ENCODE measurements at regions not wholly inside any gene's neighbourhood (a gene's known extent, or its start where the extent isn't known, plus 50 kb on each side); places are given as distances from the start of the nearest gene placed in this dataset.
"Not testable (repeated sequence)": the region's sequence is repeated elsewhere in the genome, so short reads cannot be mapped to it uniquely, and the experiment has no call there.

DNA sequence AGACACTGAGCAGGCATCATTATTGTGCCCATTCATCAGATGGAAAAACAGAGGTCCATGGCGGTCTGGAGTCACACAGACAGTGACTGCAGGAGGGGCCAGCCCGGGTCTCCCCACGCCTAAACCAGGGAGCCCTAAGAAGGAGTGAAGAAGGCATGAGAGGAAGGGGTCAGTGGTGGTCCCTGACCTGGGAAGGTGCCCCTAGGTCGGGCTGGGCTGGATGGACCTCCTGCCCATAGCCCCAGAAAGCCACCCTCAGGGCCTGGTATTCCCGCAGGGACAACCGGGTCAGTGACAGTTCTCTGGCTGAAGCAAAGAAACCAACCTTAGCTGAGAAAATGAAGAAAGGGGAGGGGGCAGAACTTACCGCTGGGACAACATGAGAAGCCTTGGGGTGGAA lies 163.4 kb upstream of the C1orf174 start:
- no peaks in the 10 kb centered on the region for H3K36me3 ChIP-seq (ENCODE audit: control insufficient read depth, insufficient read depth, low read length)
- no peak overlapping the region for H3K9ac ChIP-seq (ENCODE audit: low read depth, low read length)
- no peaks in the 10 kb centered on the region for H3K4me1 ChIP-seq (ENCODE audit: control insufficient read depth, insufficient read depth, low read length)
- H3K9me3 ChIP-seq (ENCODE audit: control insufficient read depth, insufficient read depth, low read length), result peaks cover 3% of the 10 kb centered on the region
- no peaks in the 10 kb centered on the region for H3K27me3 ChIP-seq (ENCODE audit: control insufficient read depth, insufficient read depth, low read length)
- no peak overlapping the region for H3K4me3 ChIP-seq (ENCODE audit: low read depth, low read length)

DNA sequence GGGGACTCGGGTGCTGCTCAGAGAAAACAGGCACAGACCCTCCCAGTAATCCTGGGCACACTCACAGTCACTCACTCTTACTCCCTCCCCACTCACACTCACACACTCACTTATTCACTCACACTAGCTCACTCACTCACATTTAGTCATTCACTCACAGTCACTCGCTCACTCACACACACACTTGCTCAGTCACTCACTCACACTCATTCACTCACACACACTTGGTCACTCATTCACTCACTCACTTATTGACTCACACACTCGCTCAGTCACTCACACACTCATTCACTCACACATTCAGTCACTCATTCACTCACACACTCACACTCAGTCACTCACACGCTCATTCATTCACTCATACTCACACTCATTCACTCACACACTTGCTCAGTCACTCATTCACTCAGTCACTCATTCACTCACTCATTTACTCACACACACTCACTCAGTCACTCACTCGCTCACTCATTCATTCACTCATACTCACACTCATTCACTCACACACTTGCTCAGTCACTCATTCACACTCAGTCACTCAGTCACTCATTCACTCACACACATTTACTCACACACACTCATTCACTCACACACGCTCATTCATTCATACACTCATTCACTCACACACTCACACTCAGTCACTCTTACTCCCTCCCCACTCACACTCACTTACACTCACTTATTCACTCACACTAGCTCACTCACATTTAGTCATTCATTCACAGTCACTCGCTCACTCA lies 164.2 kb upstream of the C1orf174 start:
- Histone ChIP-seq H3K4me1 (ENCODE audit: control insufficient read depth, insufficient read depth, low read length) (peaks cover 2% of the 10 kb centered on the region), H3K9me3 (ENCODE audit: control insufficient read depth, insufficient read depth, low read length) (peaks cover 3% of the 10 kb centered on the region), H3K36me3 (ENCODE audit: control insufficient read depth, insufficient read depth, low read length) (no peaks in the 10 kb centered on the region), H3K9ac (ENCODE audit: low read depth, low read length) (no peak overlapping the region), H3K4me3 (ENCODE audit: low read depth, low read length) (no peak overlapping the region), H3K27me3 (ENCODE audit: control insufficient read depth, insufficient read depth, low read length) (no peaks in the 10 kb centered on the region)

GRCh38 chr1:4066860-4067599 lies 167.0 kb upstream of the C1orf174 start:
- Histone ChIP-seq H3K27me3 (ENCODE audit: control insufficient read depth, insufficient read depth, low read length) (no peaks in the 10 kb centered on the region), H3K4me1 (ENCODE audit: control insufficient read depth, insufficient read depth, low read length) (peaks cover 7% of the 10 kb centered on the region), H3K9me3 (ENCODE audit: control insufficient read depth, insufficient read depth, low read length) (peaks cover 3% of the 10 kb centered on the region), H3K36me3 (ENCODE audit: control insufficient read depth, insufficient read depth, low read length) (no peaks in the 10 kb centered on the region), H3K9ac (ENCODE audit: low read depth, low read length) (no peak overlapping the region), H3K4me3 (ENCODE audit: low read depth, low read length) (no peak overlapping the region)

DNA sequence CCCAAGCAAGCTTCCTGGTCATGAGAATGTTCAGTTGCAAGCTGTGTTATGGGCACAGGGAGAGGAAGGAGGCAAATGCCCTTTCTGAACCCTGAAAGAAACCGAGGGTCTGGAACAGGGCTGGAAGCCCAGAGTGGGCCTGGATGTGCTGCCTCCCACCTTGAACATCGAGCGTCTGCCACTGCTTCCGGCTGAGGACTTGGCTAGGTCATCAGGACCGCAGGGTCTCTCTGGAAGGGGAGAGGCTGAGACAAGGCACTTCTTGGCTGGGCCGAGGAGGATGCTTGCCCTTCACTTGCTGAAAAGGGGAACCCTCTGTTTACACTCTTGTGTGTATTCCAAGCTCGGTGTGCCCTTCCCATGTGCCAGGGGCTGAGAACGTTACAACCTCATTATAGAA lies 168.0 kb upstream of the C1orf174 start:
- Histone ChIP-seq H3K9ac (ENCODE audit: low read depth, low read length) (no peak overlapping the region), H3K27me3 (ENCODE audit: control insufficient read depth, insufficient read depth, low read length) (no peaks in the 10 kb centered on the region), H3K36me3 (ENCODE audit: control insufficient read depth, insufficient read depth, low read length) (no peaks in the 10 kb centered on the region), H3K9me3 (ENCODE audit: control insufficient read depth, insufficient read depth, low read length) (peaks cover 3% of the 10 kb centered on the region), H3K4me3 (ENCODE audit: low read depth, low read length) (no peak overlapping the region), H3K4me1 (ENCODE audit: control insufficient read depth, insufficient read depth, low read length) (peaks cover 7% of the 10 kb centered on the region)

DNA sequence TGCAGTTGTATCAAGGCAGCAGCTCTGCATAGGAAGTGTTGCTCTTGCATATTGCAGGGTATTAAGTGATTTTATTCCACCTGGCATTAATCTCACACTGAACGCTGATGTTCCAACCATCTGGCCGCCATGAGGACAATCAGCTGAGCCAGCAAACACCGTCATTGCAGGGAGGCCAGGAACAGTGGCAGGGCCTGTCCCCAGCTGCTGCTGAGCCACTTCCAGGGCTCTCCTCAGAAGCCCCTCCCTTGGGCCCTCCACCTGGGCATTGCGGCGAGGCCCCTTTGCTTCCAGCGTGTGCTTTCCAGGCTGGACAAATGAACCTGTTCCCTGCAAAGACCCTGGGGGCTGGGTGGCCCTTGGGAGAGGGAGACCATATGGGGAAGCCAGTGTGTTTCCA lies 171.6 kb upstream of the C1orf174 start:
- peaks cover 7% of the 10 kb centered on the region for H3K4me1 ChIP-seq (ENCODE audit: control insufficient read depth, insufficient read depth, low read length)
- no peaks in the 10 kb centered on the region for H3K36me3 ChIP-seq (ENCODE audit: control insufficient read depth, insufficient read depth, low read length)
- H3K9me3 ChIP-seq (ENCODE audit: control insufficient read depth, insufficient read depth, low read length), result no peaks in the 10 kb centered on the region
- no peaks in the 10 kb centered on the region for H3K27me3 ChIP-seq (ENCODE audit: control insufficient read depth, insufficient read depth, low read length)
- no peak overlapping the region for H3K9ac ChIP-seq (ENCODE audit: low read depth, low read length)
- no peak overlapping the region for H3K4me3 ChIP-seq (ENCODE audit: low read depth, low read length)

DNA sequence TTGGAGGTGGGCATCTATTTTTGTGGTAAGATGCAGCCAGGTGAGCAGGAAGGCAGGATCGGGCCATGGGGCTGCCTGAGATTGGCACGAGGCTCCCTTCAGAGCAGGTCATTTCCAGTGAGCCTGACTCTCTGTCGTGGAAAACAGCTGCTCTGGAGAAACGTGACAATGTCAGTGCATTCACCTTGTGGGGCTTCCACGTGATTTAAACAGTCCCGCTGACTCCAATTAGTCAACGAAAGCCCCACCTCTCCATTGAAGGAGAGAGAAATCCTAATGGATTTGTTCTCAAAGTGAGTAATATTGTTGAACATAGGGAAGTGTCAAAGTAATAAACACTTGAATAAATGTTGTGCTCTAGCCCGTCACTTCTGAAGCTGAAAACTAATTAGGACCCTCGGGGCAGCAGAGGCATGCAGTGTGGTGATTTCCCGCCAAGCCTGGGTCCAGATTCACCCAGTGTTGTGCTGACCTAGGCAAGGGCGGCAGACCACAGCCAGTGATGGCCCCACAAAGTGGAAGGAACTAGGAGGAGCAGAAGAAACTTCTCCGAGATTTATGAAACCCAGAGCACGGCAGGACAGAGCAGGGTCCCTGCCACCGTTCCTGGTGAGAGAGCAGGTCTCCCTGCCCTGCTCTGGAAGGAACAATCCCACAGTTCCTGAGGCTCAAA lies 172.5 kb upstream of the C1orf174 start:
- H3K36me3 ChIP-seq (ENCODE audit: control insufficient read depth, insufficient read depth, low read length), result no peaks in the 10 kb centered on the region
- no peaks in the 10 kb centered on the region for H3K27me3 ChIP-seq (ENCODE audit: control insufficient read depth, insufficient read depth, low read length)
- no peaks in the 10 kb centered on the region for H3K9me3 ChIP-seq (ENCODE audit: control insufficient read depth, insufficient read depth, low read length)
- H3K4me3 ChIP-seq (ENCODE audit: low read depth, low read length), result no peak overlapping the region
- H3K4me1 ChIP-seq (ENCODE audit: control insufficient read depth, insufficient read depth, low read length), result peaks cover 7% of the 10 kb centered on the region
- H3K9ac ChIP-seq (ENCODE audit: low read depth, low read length), result no peak overlapping the region

DNA sequence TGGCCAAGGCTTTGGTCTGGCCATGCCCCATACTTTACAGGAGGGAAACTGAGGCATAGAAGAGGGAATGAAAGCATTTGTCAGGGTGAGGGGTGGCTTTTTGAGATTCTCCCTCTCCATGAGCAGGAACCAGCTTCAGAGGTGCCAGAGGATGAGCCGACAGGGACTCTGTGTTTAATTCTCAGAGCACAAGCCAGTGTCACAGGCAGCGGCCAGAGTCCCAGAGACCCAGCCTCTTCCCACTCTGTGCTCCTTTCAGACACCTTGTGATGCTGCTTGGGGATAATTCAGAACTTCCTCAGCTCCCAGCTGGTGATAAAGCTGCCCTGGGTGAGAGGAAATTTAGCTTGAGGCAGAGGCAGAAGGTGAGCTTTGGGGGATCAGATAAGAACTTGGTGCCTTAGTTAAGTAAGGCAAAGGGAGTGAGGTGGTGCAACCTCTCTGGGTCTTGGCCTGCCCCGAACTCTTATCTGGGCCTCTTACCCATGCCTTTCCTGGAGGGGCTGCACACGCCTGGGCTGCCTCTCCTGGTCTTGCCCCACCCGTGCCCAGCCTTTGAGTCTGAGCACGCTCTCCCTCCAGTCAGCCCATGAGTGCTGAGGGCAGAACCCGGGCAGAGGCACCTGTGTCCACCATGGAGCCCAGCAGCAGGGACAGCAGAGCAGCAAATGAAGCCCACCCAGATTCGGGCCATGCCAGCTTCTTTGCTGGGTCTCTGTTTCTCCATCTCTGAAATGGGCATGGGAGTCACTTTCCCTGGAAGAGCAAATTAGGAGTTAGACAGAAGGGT lies 175.6 kb upstream of the C1orf174 start:
- no peak overlapping the region for H3K4me3 ChIP-seq (ENCODE audit: low read depth, low read length)
- no peaks in the 10 kb centered on the region for H3K27me3 ChIP-seq (ENCODE audit: control insufficient read depth, insufficient read depth, low read length)
- peaks cover 5% of the 10 kb centered on the region for H3K4me1 ChIP-seq (ENCODE audit: control insufficient read depth, insufficient read depth, low read length)
- no peaks in the 10 kb centered on the region for H3K9me3 ChIP-seq (ENCODE audit: control insufficient read depth, insufficient read depth, low read length)
- H3K36me3 ChIP-seq (ENCODE audit: control insufficient read depth, insufficient read depth, low read length), result no peaks in the 10 kb centered on the region
- no peak overlapping the region for H3K9ac ChIP-seq (ENCODE audit: low read depth, low read length)

- Histone ChIP-seq H3K4me3 (ENCODE audit: low read depth, low read length) (no peak overlapping the region), H3K36me3 (ENCODE audit: control insufficient read depth, insufficient read depth, low read length) (no peaks in the 10 kb centered on the region), H3K9me3 (ENCODE audit: control insufficient read depth, insufficient read depth, low read length) (no peaks in the 10 kb centered on the region), H3K4me1 (ENCODE audit: control insufficient read depth, insufficient read depth, low read length) (peaks cover 1% of the 10 kb centered on the region), H3K27me3 (ENCODE audit: control insufficient read depth, insufficient read depth, low read length) (no peaks in the 10 kb centered on the region), H3K9ac (ENCODE audit: low read depth, low read length) (no peak overlapping the region)
These were observed 176.3 kb upstream of the C1orf174 start for GRCh38 chr1:4076346-4076745.

DNA sequence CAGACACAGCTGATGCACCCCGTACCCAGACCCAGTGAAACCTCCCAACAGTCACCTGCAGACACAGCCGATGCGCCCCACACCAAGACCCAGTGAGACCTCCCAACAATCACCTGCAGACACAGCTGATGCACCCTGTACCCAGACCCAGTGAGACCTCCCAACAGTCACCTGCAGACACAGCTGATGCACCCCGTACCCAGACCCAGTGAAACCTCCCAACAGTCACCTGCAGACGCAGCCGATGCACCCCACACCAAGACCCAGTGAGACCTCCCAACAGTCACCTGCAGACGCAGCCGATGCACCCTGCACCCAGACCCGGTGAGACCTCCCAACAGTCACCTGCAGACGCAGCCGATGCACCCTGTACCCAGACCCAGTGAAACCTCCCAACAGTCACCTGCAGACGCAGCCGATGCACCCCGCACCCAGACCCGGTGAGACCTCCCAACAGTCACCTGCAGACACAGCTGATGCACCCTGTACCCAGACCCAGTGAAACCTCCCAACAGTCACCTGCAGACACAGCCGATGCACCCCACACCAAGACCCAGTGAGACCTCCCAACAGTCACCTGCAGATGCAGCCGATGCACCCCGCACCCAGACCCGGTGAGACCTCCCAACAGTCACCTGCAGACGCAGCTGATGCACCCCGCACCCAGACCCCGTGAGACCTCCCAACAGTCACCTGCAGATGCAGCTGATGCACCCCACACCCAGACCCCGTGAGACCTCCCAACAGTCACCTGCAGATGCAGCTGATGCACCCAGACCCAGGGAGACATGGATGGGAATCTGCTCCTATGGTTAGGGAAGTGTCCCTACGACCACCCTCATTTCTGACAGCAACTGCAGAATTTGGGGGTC lies 178.3 kb upstream of the C1orf174 start:
- not testable (repeated sequence) for H3K27me3 ChIP-seq (ENCODE audit: control insufficient read depth, insufficient read depth, low read length); H3K4me3 ChIP-seq (ENCODE audit: low read depth, low read length); H3K4me1 ChIP-seq (ENCODE audit: control insufficient read depth, insufficient read depth, low read length); H3K36me3 ChIP-seq (ENCODE audit: control insufficient read depth, insufficient read depth, low read length); H3K9me3 ChIP-seq (ENCODE audit: control insufficient read depth, insufficient read depth, low read length); H3K9ac ChIP-seq (ENCODE audit: low read depth, low read length)

GRCh38 chr1:4079815-4080214 lies 179.7 kb upstream of the C1orf174 start:
- H3K27me3 ChIP-seq (ENCODE audit: control insufficient read depth, insufficient read depth, low read length), result no peaks in the 10 kb centered on the region
- no peaks in the 10 kb centered on the region for H3K4me1 ChIP-seq (ENCODE audit: control insufficient read depth, insufficient read depth, low read length)
- H3K9me3 ChIP-seq (ENCODE audit: control insufficient read depth, insufficient read depth, low read length), result no peaks in the 10 kb centered on the region
- no peaks in the 10 kb centered on the region for H3K36me3 ChIP-seq (ENCODE audit: control insufficient read depth, insufficient read depth, low read length)
- no peak overlapping the region for H3K9ac ChIP-seq (ENCODE audit: low read depth, low read length)
- H3K4me3 ChIP-seq (ENCODE audit: low read depth, low read length), result no peak overlapping the region
